Stimulated activated naive CD8-positive, alpha-beta T cell treated with anti-CD3 and anti-CD28 coated beads, Interleukin-15, amount 100 ng/mL, for 72 hours (primary cell): ENCODE measurements at regions not wholly inside any gene's neighbourhood (a gene's known extent, or its start where the extent isn't known, plus 50 kb on each side); places are given as distances from the start of the nearest gene placed in this dataset.

Experiments used
- ATAC-seq: fragments of 150-1000 bp; cut with Tn5 transposase; 2 replicates; pipeline ENCODE4 v1.10.0; 2021; ENCODE audit warnings: mild to moderate bottlenecking, moderate library complexity
- DNase-seq, 2 donors: peaks; one replicate each; pipeline ENCODE4 v3.0.0; 2021 to 2022
- H3K27ac Mint-ChIP-seq, 2 donors: one replicate each; pipeline ENCODE4 v1.8.0; 2022; ENCODE audit warnings: mild to moderate bottlenecking in 2 of 2, mixed read lengths in 2 of 2, moderate library complexity in 2 of 2
- H3K27me3 Mint-ChIP-seq: one replicate; pipeline ENCODE4 v1.8.0; 2022; ENCODE audit warnings: mixed read lengths
- H3K4me1 Mint-ChIP-seq: one replicate; pipeline ENCODE4 v1.8.0; 2022; ENCODE audit warnings: mild to moderate bottlenecking, mixed read lengths
- H3K4me3 Mint-ChIP-seq, 2 donors: one replicate each; pipeline ENCODE4 v1.8.0; 2022; ENCODE audit warnings: mild to moderate bottlenecking in 2 of 2, mixed read lengths in 2 of 2, moderate library complexity in 1 of 2
- H3K9me3 Mint-ChIP-seq, 2 donors: one replicate each; pipeline ENCODE4 v1.8.0; 2022; ENCODE audit warnings: mixed read lengths in 2 of 2

DNA sequence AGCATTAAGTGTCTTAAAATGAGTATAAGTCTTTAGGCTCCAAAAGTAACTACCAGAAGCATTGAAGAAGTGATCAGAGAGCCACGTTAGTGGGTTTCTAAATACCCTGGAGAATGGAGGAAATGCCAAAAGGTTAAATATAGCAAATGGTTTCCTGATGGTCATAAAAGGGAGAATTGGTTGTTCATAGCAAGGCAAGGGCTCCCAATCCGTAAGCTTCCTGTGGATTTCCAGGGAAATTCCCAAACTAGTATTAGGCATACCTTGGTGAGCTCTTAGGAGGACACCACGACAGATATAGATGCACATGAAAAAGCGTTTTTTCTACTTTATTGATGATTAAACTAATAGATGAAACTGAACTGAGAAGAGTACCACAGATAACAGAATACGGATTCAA, 410.9 kb downstream of the FOXO1 start:
- Mint-ChIP-seq H3K9me3 (peaks cover 0 to 14% of the 10 kb centered on the region in 2 donors), H3K27ac (no peak overlapping the region), H3K4me3 (no peak overlapping the region), H3K4me1 (peaks cover 46% of the 10 kb centered on the region), H3K27me3 (no peaks in the 10 kb centered on the region)
- DNase-seq, result no peak
- no peak for ATAC-seq

DNA sequence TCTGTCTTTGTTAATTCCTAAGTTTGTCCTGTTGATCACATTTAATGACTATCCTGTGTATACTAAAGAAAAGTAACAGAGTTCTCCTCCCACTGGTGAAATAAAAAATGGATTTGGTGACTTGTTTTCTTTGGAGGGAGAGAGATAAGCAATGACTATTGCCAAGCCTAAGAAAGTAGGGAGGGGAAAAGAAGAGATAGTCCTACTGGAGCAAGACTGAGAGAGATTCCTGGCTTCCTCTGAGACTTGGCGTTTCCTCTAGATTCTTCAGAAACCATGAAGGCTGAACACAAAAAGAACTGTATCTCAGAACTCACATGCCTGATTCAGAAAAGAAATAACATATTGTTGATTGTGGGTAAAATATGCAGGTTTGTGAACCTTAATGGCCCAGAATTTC, 406.5 kb downstream of the FOXO1 start:
- no peaks in the 10 kb centered on the region for H3K27me3 Mint-ChIP-seq
- peaks cover 17% of the 10 kb centered on the region for H3K4me1 Mint-ChIP-seq
- DNase-seq (no peak), ATAC-seq (no peak)
- no peak overlapping the region for H3K27ac Mint-ChIP-seq
- H3K9me3 Mint-ChIP-seq, result peaks cover 0 to 6% of the 10 kb centered on the region in 2 donors
- H3K4me3 Mint-ChIP-seq, result no peak overlapping the region

DNA sequence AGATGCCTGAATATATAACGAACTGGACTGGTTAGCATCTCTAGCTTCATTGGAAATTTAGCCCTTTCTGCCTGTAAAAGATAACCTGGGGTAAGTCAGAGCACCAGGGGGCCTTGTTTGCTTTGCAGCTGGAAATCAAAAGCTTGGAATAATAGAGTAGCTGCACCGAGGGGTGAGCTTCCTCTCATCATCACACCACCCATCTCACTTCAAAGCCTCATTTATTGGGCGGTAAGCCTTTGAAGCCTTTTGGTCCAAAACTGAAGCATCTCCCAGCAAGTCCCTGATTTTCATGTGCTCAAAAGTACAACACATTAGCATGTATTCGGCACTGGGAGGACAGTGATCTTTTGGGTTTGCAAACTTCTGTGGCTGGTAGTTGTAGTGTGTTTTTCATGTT, 405.1 kb downstream of the FOXO1 start:
- Mint-ChIP-seq H3K4me3 (no peak overlapping the region), H3K9me3 (peaks cover 0 to 6% of the 10 kb centered on the region in 2 donors), H3K27ac (no peak overlapping the region), H3K27me3 (no peaks in the 10 kb centered on the region), H3K4me1 (peaks cover 13% of the 10 kb centered on the region)
- DNase-seq (no peak), ATAC-seq (no peak)

DNA sequence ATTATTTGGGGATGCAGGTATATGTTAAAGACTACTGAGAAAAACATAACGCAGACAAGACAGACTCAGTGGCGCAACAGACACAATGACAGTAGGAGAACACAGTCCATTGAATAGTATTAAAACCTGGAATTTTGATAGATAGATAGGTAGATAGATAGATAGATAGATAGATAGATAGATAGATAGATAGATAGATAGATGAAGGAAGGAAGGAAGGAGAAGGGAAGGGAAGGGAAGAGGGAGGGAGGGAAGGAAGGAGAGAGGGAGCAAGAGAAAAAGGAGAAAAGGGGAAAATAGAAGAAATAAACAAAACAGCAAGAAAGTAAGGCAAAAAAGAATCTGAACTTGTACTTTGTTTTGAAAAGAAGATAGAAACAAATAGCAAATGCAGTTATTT, 404.5 kb downstream of the FOXO1 start:
- Mint-ChIP-seq H3K27me3 (no peaks in the 10 kb centered on the region), H3K4me3 (no peak overlapping the region), H3K9me3 (peaks cover 0 to 6% of the 10 kb centered on the region in 2 donors), H3K4me1 (peaks cover 13% of the 10 kb centered on the region), H3K27ac (no peak overlapping the region)
- ATAC-seq (no peak), DNase-seq (no peak)

DNA sequence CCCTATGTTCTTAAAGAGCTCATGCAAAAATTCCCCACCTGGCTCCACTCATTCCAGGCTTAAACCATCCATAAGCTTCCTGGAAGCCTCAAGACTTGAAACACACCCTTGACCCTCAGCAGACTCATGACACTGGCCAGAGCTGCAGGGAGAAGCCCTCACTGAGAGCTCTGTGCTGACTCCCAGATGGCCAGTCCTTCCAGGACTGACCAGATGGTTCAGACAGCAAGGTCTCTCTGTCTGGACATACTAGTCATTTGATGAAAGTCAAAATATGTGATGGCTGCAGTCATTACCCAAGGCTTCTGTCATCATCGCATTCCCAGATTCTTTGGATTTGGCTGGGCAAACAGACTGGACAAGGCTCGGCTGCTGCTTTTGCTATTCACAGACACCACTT, 397.4 kb downstream of the FOXO1 start:
- ATAC-seq, result no peak
- Mint-ChIP-seq H3K27ac (no peak overlapping the region), H3K4me3 (no peak overlapping the region), H3K27me3 (no peaks in the 10 kb centered on the region), H3K4me1 (peaks cover 28% of the 10 kb centered on the region), H3K9me3 (peaks cover 0 to 5% of the 10 kb centered on the region in 2 donors)
- no peak for DNase-seq

DNA sequence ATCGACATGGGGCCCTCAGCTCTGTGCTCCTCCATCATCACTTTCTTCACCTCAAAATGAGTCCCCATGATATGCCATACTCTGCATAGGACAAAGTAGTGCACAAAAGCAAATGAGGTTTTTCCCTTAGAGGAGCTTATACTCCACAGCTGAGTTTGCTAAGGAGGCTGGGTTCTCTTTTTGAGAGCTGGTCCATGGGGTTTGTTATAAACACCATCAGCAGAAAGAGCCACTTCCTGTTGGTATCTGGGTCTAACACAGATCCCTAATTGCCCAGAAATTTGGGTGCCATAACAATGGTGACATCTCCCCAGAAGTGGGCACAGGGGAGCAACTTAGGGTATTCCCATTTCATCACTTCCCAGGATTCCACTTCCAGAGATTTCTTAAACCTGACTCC, 395.7 kb downstream of the FOXO1 start:
- Mint-ChIP-seq H3K27ac (no peak overlapping the region), H3K27me3 (no peaks in the 10 kb centered on the region), H3K4me1 (peaks cover 38% of the 10 kb centered on the region), H3K9me3 (no peaks in the 10 kb centered on the region), H3K4me3 (no peak overlapping the region)
- ATAC-seq, result no peak
- no peak for DNase-seq

DNA sequence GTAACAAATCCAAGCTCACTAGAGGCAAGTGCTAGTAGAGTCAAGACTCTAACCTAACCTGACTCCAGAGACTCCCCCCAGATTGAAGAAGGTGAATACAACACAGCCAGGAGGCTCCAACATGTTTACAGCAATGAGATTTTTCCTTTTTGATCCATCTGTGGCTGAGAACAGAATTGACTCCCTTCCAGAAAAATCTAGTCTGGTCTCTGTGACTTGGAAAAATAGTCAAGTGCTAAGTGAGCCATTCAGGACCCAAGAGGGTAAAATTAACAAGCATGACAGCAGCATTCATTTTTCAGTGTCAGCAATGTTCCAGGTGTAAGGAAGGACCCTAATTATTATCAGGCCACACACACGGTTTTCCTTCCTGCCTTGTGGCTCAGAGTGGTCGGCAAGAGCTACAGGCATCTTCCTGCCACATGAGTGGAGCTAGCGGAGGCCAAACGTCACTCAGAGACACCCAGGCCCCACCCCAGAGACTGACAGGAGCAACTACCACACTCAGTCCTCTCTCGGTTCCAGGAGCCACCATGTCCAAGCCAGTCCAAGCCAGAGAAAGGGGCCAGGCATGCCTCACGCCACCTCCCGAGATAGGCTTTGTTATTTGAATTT, 395.1 kb downstream of the FOXO1 start:
- Mint-ChIP-seq H3K4me1 (peaks cover 39% of the 10 kb centered on the region), H3K4me3 (peak overlapping the region in 1 of 2 donors; percentile 11), H3K27ac (no peak overlapping the region), H3K9me3 (no peaks in the 10 kb centered on the region), H3K27me3 (no peaks in the 10 kb centered on the region)
- ATAC-seq (no peak), DNase-seq (no peak)

DNA sequence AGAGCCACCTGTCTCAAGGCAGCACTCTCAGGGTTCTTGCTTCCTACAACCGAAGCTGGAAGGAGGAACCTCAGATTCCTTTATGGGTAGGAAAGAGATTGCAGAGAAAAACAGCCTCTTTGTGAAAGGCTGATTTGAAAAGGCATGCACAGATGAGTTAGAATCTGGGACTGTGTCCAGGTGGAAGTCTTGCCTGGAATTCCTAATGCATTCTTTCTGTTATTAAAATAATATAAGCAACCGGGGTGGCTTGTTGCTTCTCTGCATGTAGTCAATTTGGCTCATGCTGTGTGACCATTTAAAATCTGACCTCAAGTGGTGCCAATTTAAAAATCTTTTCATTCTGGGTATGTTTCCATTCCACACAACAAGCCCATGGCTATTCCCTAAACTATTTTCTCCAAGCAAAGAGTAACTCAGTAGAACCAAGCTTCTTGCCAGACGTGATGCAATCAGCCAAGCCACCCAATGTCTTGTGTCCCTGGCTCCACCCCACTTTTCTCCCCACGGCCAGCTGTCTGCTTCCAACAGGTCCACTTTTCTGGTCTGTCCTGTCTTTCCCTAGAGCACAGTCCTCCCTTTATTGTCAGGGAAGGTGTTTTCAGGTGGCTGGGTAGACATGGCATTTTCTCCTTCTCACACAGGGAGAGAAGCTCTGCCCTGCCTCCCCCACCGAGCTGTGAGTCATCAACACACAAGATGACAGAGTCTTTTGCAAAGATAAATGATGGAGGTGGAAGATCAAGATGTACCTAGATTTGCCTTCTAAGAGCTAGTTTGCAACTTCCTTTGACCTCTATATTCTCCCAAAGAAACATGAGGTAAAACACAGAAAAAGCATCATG, 394.3 kb downstream of the FOXO1 start:
- ATAC-seq, result peak; percentile 42

DNA sequence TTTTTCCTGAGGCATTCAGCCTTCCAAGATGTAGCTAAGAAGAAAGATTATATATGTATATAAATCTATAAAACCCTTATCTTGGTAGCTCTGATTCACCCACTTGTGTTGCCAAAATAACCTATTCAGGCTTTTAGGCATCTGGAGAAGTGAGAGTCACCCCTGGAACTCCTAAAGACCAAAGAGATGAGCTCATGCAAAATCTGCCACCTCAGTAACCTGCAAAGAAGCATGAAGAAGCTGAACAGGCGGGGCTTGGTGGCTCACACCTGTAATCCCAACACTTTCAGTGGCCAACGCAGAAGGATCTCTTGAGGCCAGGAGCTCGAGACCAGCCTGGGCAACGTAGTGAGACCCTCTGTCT, 393.7 kb downstream of the FOXO1 start:
- DNase-seq (no peak), ATAC-seq (no peak)
- Mint-ChIP-seq H3K9me3 (no peaks in the 10 kb centered on the region), H3K4me3 (no peak overlapping the region), H3K4me1 (peaks cover 39% of the 10 kb centered on the region), H3K27me3 (no peaks in the 10 kb centered on the region), H3K27ac (no peak overlapping the region)

More for the DNA sequence above, 394.3 kb downstream of the FOXO1 start:
- Mint-ChIP-seq H3K4me1 (peaks cover 39% of the 10 kb centered on the region), H3K9me3 (no peaks in the 10 kb centered on the region), H3K4me3 (peak overlapping the region in 1 of 2 donors; percentile 72), H3K27me3 (no peaks in the 10 kb centered on the region), H3K27ac (peak overlapping the region; percentile 66 to 68)
- DNase-seq, result no peak

DNA sequence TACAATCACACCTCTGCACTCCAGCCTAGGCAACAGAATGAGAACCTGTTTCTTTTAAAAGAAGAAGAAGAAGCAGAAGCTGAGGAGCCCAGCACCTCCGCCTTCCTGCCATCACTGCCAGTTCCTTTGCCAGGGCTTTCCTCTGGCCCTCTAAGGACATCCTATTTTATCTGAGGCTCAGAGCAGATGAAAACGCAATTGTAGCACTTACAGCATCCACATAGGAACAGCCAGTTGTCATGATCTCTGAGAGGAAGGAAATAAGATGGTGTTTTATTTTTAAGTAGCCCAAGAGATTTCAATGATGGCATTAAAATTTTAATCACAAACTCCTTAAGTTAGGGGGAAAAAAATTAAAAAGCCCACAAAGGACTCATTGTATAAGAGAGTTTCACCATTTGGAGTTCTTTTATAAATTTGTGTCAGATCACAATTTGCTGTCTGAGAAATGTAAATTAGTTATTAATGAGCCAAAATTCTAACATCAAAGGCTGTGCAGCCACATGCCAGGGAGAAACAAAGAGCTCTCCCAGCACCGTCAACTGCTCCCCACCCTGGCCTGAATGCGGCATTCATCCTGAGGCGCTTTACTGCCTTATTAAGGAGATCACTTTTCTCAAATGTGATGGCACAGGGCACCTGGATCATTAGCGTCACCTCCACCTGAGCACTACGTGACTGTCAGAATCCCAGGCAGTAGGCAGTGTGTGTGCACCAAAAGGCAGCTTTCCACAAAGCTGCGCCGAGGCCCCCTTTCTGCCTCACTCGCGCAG, 393.0 kb downstream of the FOXO1 start:
- DNase-seq (no peak), ATAC-seq (no peak)
- no peaks in the 10 kb centered on the region for H3K27me3 Mint-ChIP-seq
- H3K4me1 Mint-ChIP-seq, result peaks cover 39% of the 10 kb centered on the region
- no peak overlapping the region for H3K4me3 Mint-ChIP-seq
- no peaks in the 10 kb centered on the region for H3K9me3 Mint-ChIP-seq
- H3K27ac Mint-ChIP-seq, result no peak overlapping the region

DNA sequence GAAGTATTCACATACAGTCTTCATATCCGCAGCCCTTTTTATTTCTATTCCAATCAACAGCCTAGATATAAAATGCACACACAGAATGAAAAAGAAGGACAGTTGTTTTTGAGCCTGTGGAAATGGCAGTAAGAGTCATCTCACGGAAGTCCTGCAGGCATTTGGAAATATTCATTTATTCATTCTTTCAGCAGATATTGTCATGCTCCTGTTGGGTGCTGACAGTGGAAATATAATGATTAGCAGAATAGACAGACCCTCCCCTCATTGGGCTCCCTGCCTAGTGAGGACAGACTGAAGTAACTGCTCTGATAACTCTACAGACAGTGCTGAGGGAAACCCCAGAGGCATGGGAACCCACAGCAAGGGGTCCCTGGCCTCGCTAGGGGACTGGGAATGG, 392.3 kb downstream of the FOXO1 start:
- H3K27ac Mint-ChIP-seq, result peak overlapping the region in 1 of 2 donors; percentile 45
- H3K27me3 Mint-ChIP-seq, result no peaks in the 10 kb centered on the region
- no peaks in the 10 kb centered on the region for H3K9me3 Mint-ChIP-seq
- no peak for ATAC-seq
- no peak overlapping the region for H3K4me3 Mint-ChIP-seq
- no peak for DNase-seq
- peaks cover 39% of the 10 kb centered on the region for H3K4me1 Mint-ChIP-seq

DNA sequence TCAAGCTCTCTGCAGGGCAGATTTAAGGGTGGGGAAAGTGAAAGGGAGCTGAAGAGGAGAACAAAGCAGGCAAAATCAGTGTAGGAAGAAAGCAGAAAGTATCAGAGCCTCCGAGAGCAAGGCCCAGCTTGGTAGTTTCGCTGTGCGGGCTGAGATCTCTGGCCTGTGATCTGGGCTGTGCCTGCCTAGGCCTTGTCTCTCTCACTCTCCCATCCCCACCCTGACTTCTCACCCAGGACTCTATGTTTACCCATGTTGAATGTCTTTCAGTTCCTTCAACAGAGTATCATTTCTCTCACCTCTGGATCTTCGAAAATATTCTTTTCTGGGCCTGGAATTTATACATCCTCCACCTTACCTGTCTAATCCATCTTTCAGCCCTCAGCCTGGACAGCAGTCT, 391.3 kb downstream of the FOXO1 start:
- Mint-ChIP-seq H3K4me1 (peaks cover 36% of the 10 kb centered on the region), H3K9me3 (no peaks in the 10 kb centered on the region), H3K27me3 (no peaks in the 10 kb centered on the region), H3K4me3 (no peak overlapping the region), H3K27ac (no peak overlapping the region)
- ATAC-seq (no peak), DNase-seq (no peak)

DNA sequence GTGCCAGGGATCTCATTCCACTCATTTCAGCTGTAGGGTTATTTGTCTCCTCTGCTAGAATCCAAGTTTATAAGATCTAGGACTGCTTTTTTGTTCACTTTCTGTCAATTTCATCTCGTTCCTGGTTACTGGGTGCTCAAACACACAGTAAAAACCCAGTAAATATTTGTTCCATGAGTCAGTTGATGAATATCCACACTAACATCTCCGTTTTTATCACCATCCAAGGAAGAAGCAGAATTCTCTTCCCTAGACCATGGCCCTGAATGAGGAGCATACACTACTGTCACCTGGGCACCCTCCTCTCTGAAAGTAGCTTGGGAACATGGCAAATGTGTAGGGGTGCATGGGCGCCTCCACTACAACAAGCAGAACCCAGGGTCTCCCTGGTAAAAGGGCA, 390.8 kb downstream of the FOXO1 start:
- H3K27me3 Mint-ChIP-seq, result no peaks in the 10 kb centered on the region
- H3K4me3 Mint-ChIP-seq, result no peak overlapping the region
- peaks cover 0 to 4% of the 10 kb centered on the region in 2 donors for H3K9me3 Mint-ChIP-seq
- ATAC-seq (no peak), DNase-seq (no peak)
- no peak overlapping the region for H3K27ac Mint-ChIP-seq
- H3K4me1 Mint-ChIP-seq, result peaks cover 32% of the 10 kb centered on the region

DNA sequence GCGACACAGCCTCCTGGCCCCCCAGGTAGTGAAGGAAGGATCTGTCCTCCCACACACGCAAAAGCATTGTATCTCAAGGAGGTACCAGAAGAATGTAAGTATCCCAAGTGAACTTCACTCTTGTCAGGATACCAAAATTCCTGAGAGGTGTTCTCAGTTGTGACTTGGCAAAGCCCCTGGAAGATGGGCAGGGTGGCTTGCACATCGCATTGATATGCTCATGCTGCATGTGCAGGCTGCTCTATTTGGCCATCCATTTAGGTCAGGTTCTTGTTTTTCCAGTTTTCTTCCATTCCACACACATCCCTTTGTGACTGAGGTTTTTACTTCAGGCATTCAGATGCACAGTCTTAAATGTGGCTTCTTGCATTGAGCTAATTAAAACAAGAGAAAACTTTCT, 382.8 kb downstream of the FOXO1 start:
- Mint-ChIP-seq H3K4me1 (peaks cover 7% of the 10 kb centered on the region), H3K27me3 (no peaks in the 10 kb centered on the region), H3K9me3 (peaks cover 5 to 14% of the 10 kb centered on the region in 2 donors), H3K4me3 (no peak overlapping the region), H3K27ac (peak overlapping the region in 1 of 2 donors; percentile 4)
- ATAC-seq, result no peak
- no peak for DNase-seq

DNA sequence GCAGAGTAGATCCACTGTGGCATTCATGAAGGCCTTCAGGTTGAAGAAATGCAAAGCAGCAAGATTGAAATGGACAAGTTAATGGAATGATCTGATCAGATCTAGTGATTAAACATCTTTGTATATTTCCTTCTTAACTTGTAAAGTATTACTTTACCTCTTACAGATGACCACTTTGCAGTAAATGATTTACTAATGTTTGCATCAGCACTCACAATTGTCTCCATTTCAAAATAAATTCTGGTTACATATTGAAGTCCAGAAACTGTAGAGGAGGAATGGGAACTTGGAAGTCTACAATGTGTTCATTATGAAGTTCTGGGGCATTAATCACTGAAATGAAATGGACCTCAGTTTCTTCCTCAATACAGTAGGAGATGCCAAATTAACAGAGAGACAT, 380.8 kb downstream of the FOXO1 start:
- H3K27ac Mint-ChIP-seq, result no peak overlapping the region
- ATAC-seq (no peak), DNase-seq (no peak)
- peaks cover 5 to 11% of the 10 kb centered on the region in 2 donors for H3K9me3 Mint-ChIP-seq
- H3K4me3 Mint-ChIP-seq, result no peak overlapping the region
- H3K4me1 Mint-ChIP-seq, result peaks cover 7% of the 10 kb centered on the region
- H3K27me3 Mint-ChIP-seq, result no peaks in the 10 kb centered on the region

DNA sequence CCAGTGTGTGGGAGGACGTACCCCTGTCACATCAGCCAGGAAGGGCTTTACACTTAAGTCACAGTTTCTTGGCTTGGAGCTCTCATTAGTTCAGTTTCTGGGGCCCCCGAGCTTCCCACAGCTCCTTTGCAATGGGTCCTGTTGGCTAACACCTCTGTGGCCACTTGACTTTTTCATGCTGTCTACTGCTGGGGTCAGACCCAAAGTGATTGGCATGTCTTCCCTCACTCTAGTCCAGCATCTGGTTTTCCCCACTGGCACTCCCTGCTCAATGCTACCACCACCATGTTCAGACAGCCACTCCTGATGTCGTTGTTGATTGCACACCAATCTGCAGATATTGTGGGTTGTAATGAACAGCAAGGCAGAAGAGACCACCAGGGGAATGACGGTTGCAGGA, 379.0 kb downstream of the FOXO1 start:
- ATAC-seq (no peak), DNase-seq (no peak)
- H3K9me3 Mint-ChIP-seq, result peaks cover 5 to 8% of the 10 kb centered on the region in 2 donors
- H3K27me3 Mint-ChIP-seq, result no peaks in the 10 kb centered on the region
- H3K27ac Mint-ChIP-seq, result peak overlapping the region in 1 of 2 donors; percentile 77
- H3K4me1 Mint-ChIP-seq, result peaks cover 7% of the 10 kb centered on the region
- no peak overlapping the region for H3K4me3 Mint-ChIP-seq
